Chondrocyte (in vitro differentiated cells): ENCODE measurements at regions not wholly inside any gene's neighbourhood (a gene's known extent, or its start where the extent isn't known, plus 50 kb on each side); places are given as distances from the start of the nearest gene placed in this dataset.

Experiments used
- DNase-seq: peaks from one replicate; pipeline ENCODE4 v3.0.0; 2021; ENCODE audit warnings: mixed read lengths, low spot score
- H3K27ac Mint-ChIP-seq: one replicate; pipeline ENCODE4 v1.8.0; 2021; ENCODE audit warnings: mild to moderate bottlenecking, moderate library complexity, mixed read lengths; ENCODE audit not compliant: unreplicated experiment
- H3K27me3 Mint-ChIP-seq: 2 replicates; pipeline ENCODE4 v1.8.0; 2021; ENCODE audit warnings: low read depth, mixed read lengths
- H3K36me3 Mint-ChIP-seq: 2 replicates; pipeline ENCODE4 v1.8.0; 2021; ENCODE audit warnings: low read depth, mixed read lengths
- H3K4me1 Mint-ChIP-seq: 2 replicates; pipeline ENCODE4 v1.8.0; 2021; ENCODE audit warnings: low read depth, mild to moderate bottlenecking, mixed read lengths
- H3K4me3 Mint-ChIP-seq: one replicate; pipeline ENCODE4 v1.8.0; 2021; ENCODE audit warnings: mild to moderate bottlenecking, moderate library complexity, mixed read lengths; ENCODE audit not compliant: unreplicated experiment
- H3K9me3 Mint-ChIP-seq: 2 replicates; pipeline ENCODE4 v1.8.0; 2021; ENCODE audit warnings: low read depth, mixed read lengths
- CTCF ChIP-seq: fragments of 200-600 bp; sonication (generic); IDR thresholded peaks from 2 replicates; pipeline ENCODE4 v1.5.0; 2021; ENCODE audit warnings: antibody characterized with exemption, mild to moderate bottlenecking, moderate library complexity

GRCh38 chr22:48689206-48689605 is 1138.5 kb downstream of the BRD1 start:
- Mint-ChIP-seq H3K27ac (no peak overlapping the region), H3K4me3 (no peak overlapping the region), H3K9me3 (no peaks in the 10 kb centered on the region), H3K4me1 (no peaks in the 10 kb centered on the region), H3K36me3 (no peaks in the 10 kb centered on the region), H3K27me3 (no peaks in the 10 kb centered on the region)
- DNase-seq = no peak
- no peak for TF ChIP-seq CTCF

GRCh38 chr22:48688366-48688765 is 1139.3 kb downstream of the BRD1 start:
- Mint-ChIP-seq H3K27ac (no peak overlapping the region), H3K4me3 (no peak overlapping the region), H3K4me1 (no peaks in the 10 kb centered on the region), H3K9me3 (no peaks in the 10 kb centered on the region), H3K36me3 (no peaks in the 10 kb centered on the region), H3K27me3 (no peaks in the 10 kb centered on the region)
- no peak for TF ChIP-seq CTCF
- no peak for DNase-seq

GRCh38 chr22:48687606-48688005 is 1140.1 kb downstream of the BRD1 start:
- TF ChIP-seq CTCF = no peak
- no peak for DNase-seq
- Mint-ChIP-seq H3K36me3 (no peaks in the 10 kb centered on the region), H3K4me3 (no peak overlapping the region), H3K9me3 (no peaks in the 10 kb centered on the region), H3K27me3 (no peaks in the 10 kb centered on the region), H3K27ac (no peak overlapping the region), H3K4me1 (no peaks in the 10 kb centered on the region)

GRCh38 chr22:48686694-48687302 is 1140.9 kb downstream of the BRD1 start:
- Mint-ChIP-seq H3K27me3 (no peaks in the 10 kb centered on the region), H3K36me3 (no peaks in the 10 kb centered on the region), H3K4me3 (no peak overlapping the region), H3K27ac (no peak overlapping the region), H3K9me3 (no peaks in the 10 kb centered on the region), H3K4me1 (no peaks in the 10 kb centered on the region)
- no peak for DNase-seq
- no peak for TF ChIP-seq CTCF

- Mint-ChIP-seq H3K4me1 (no peaks in the 10 kb centered on the region), H3K9me3 (no peaks in the 10 kb centered on the region)
These were observed 1141.9 kb downstream of the BRD1 start for GRCh38 chr22:48685767-48686166.

More at GRCh38 chr22:48685767-48686166, 1141.9 kb downstream of the BRD1 start:
- H3K27ac Mint-ChIP-seq = no peak overlapping the region
- H3K4me3 Mint-ChIP-seq = no peak overlapping the region
- H3K36me3 Mint-ChIP-seq = no peaks in the 10 kb centered on the region
- DNase-seq = no peak
- no peaks in the 10 kb centered on the region for H3K27me3 Mint-ChIP-seq
- no peak for TF ChIP-seq CTCF
